GM23248 (cell line): ENCODE measurements at regions not wholly inside any gene's neighbourhood (a gene's known extent, or its start where the extent isn't known, plus 50 kb on each side); places are given as distances from the start of the nearest gene placed in this dataset.

Source experiments
- DNase-seq: peaks from one replicate; pipeline ENCODE4 v3.0.0-alpha.2; 2015
- H2AFZ ChIP-seq: fragments of 200-600 bp; sonication (generic); 2 replicates; pipeline ENCODE4 v1.6.1; 2016; ENCODE audit warnings: antibody characterized with exemption
- H3F3A ChIP-seq: fragments of 200-600 bp; sonication (generic); 2 replicates; pipeline ENCODE4 v1.6.1; 2016; ENCODE audit warnings: mild to moderate bottlenecking, antibody characterized with exemption, mixed run types; ENCODE audit not compliant: insufficient read depth
- H3K27ac ChIP-seq: fragments of 200-600 bp; sonication (generic); 2 replicates; pipeline ENCODE4 v1.5.1; 2016; ENCODE audit warnings: mild to moderate bottlenecking
- H3K27me3 ChIP-seq: fragments of 200-600 bp; sonication (generic); replicated peaks from 2 replicates; pipeline ENCODE4 v1.6.1; 2016; ENCODE audit warnings: mild to moderate bottlenecking; ENCODE audit not compliant: insufficient read depth
- H3K36me3 ChIP-seq: fragments of 200-600 bp; sonication (generic); 2 replicates; pipeline ENCODE4 v1.6.1; 2016; ENCODE audit warnings: low read depth, mild to moderate bottlenecking
- H3K4me1 ChIP-seq: fragments of 200-600 bp; sonication (generic); 2 replicates; pipeline ENCODE4 v1.6.1; 2016; ENCODE audit warnings: mild to moderate bottlenecking; ENCODE audit not compliant: insufficient read depth
- H3K4me2 ChIP-seq: fragments of 200-600 bp; sonication (generic); one replicate; pipeline ENCODE4 v1.6.1; 2016; ENCODE audit warnings: mild to moderate bottlenecking; ENCODE audit not compliant: unreplicated experiment
- H3K4me3 ChIP-seq: fragments of 200-600 bp; sonication (generic); 2 replicates; pipeline ENCODE4 v1.5.1; 2016; ENCODE audit warnings: mild to moderate bottlenecking
- H3K79me2 ChIP-seq: fragments of 200-600 bp; sonication (generic); 2 replicates; pipeline ENCODE4 v1.6.1; 2016; ENCODE audit warnings: mild to moderate bottlenecking; ENCODE audit not compliant: insufficient read depth
- H3K9ac ChIP-seq: fragments of 200-600 bp; sonication (generic); 2 replicates; pipeline ENCODE4 v1.6.1; 2016; ENCODE audit warnings: mild to moderate bottlenecking
- H3K9me2 ChIP-seq: fragments of 200-600 bp; sonication (generic); 2 replicates; pipeline ENCODE4 v1.6.1; 2016; ENCODE audit warnings: mixed run types, mild to moderate bottlenecking, moderate library complexity; ENCODE audit not compliant: insufficient read depth
- H3K9me3 ChIP-seq: fragments of 200-600 bp; sonication (generic); one replicate; pipeline ENCODE4 v1.6.1; 2017; ENCODE audit warnings: low read depth
- H4K20me1 ChIP-seq: fragments of 200-600 bp; sonication (generic); 2 replicates; pipeline ENCODE4 v1.6.0; 2016; ENCODE audit not compliant: insufficient read depth
- EZH2 ChIP-seq: fragments of 200-600 bp; sonication (generic); IDR thresholded peaks from 2 replicates; pipeline ENCODE4 v1.6.1; 2018; ENCODE audit warnings: antibody characterized with exemption, mild to moderate bottlenecking; ENCODE audit not compliant: insufficient read depth, poor library complexity, severe bottlenecking
- EZH2phosphoT487 ChIP-seq: fragments of 200-600 bp; sonication (generic); IDR thresholded peaks from 2 replicates; pipeline ENCODE4 v1.6.1; 2018; ENCODE audit warnings: antibody characterized with exemption, moderate library complexity, mild to moderate bottlenecking, low read depth; ENCODE audit not compliant: insufficient read depth
- WGBS, 2 experiments: methylation state at CpG; one replicate each; pipeline ENCODE4 v1.1.6; 2015 to 2017; ENCODE audit warnings: low lambda C conversion rate in 2 of 2, low coverage in 1 of 2; ENCODE audit errors: missing lambda C conversion rate in 2 of 2; 5-methylcytosine and 5-hydroxymethylcytosine counted together
- in situ Hi-C: fragments of 300-500 bp; cut with MboI; formaldehyde crosslinking; loops from 2 replicates; pipeline ENCODE4 v1.15.0; 2020

DNA sequence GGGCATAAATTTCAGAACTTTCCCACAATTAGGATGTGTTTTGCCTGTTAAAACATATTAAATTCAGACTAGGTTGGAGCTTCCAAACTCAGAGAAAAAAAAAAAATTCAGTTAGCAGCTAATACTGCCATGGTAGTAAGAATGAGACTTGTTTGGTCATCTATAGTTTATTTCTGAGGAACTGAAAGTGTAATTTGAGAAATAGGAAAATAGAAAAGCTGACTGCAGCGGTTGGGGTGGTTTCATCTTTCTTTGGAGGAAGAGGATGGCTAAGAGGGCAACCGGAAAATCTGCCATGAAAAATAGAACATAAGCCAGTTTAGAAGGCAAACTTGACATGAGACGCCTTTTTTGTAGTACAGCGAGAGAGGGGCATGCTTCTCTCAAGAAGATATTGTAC, 371.2 kb upstream of the ROBO2 start:
- WGBS, 2 experiments, result 77 to 82% methylated on average over 4 of the region's 4 CpGs
- Histone ChIP-seq H3K4me3 (no peak overlapping the region), H3K9me2 (no peaks in the 10 kb centered on the region), H3F3A (no peaks in the 10 kb centered on the region), H3K36me3 (no peaks in the 10 kb centered on the region), H2AFZ (no peak overlapping the region), H3K4me2 (no peak overlapping the region), H3K27ac (no peak overlapping the region), H3K79me2 (no peaks in the 10 kb centered on the region), H3K9me3 (no peaks in the 10 kb centered on the region), H3K4me1 (no peaks in the 10 kb centered on the region), H4K20me1 (no peaks in the 10 kb centered on the region), H3K9ac (no peak overlapping the region), H3K27me3 (no peaks in the 10 kb centered on the region)
- DNase-seq, result no peak
- in situ Hi-C loops, result no loop called here
- TF ChIP-seq EZH2phosphoT487 (no peak), EZH2 (no peak)

DNA sequence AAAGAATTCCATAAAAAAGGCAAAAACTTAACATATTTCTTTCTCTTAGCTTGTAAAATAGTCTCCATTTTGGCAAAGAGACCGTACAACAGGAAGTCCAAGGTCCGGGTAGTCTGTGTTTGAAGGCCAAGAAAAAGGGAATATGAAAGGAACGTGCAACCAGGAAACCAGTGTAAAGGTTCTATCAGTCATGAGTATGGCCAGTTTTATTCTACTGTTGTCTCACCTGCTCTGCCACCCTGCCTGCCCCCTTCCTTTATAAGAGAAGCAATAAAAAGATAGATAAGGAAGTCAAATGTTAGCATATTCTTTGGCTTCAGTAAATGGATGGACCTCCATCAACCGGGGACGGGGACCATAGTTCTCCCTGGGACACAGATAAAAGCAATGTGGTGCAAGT, 370.6 kb upstream of the ROBO2 start:
- H3K9ac ChIP-seq, result no peak overlapping the region
- no peaks in the 10 kb centered on the region for H3K36me3 ChIP-seq
- 69 to 78% methylated on average over 5 of the region's 5 CpGs for WGBS, 2 experiments
- H3K27me3 ChIP-seq, result no peaks in the 10 kb centered on the region
- TF ChIP-seq EZH2 (no peak), EZH2phosphoT487 (no peak)
- no peak overlapping the region for H3K4me3 ChIP-seq
- H3K9me3 ChIP-seq, result no peaks in the 10 kb centered on the region
- H3K4me2 ChIP-seq, result no peak overlapping the region
- DNase-seq, result no peak
- no peak overlapping the region for H3K27ac ChIP-seq
- no peaks in the 10 kb centered on the region for H3K9me2 ChIP-seq
- H3K4me1 ChIP-seq, result no peaks in the 10 kb centered on the region
- no peak overlapping the region for H2AFZ ChIP-seq
- H3K79me2 ChIP-seq, result no peaks in the 10 kb centered on the region
- in situ Hi-C loops, result no loop called here
- H3F3A ChIP-seq, result no peaks in the 10 kb centered on the region
- H4K20me1 ChIP-seq, result no peaks in the 10 kb centered on the region

DNA sequence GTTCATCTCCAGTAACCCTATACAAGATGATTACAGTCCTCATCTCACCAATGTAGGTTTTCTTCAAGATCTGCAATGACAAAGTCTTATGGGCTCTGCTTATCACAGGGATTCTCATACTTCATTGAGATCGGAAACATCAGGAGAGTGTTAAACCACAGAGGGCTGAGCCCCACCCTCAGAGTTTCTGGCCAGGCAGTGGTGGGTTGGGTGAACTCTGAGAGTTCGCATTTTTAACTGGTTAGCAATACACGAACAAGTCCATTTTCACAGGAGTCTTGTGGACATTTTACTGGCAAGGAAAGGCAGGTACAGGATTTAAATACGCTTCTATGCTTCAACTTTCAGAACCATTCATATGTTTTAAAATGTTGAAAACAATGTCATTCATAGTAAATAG, 366.7 kb upstream of the ROBO2 start:
- TF ChIP-seq EZH2phosphoT487 (no peak), EZH2 (no peak)
- no peak overlapping the region for H2AFZ ChIP-seq
- no peak overlapping the region for H3K4me2 ChIP-seq
- H3K4me3 ChIP-seq, result no peak overlapping the region
- H3K4me1 ChIP-seq, result no peaks in the 10 kb centered on the region
- no peak overlapping the region for H3K9ac ChIP-seq
- in situ Hi-C loops, result no loop called here
- 25% methylated on average over 4 of the region's 4 CpGs for WGBS, 2 experiments
- H3K36me3 ChIP-seq, result no peaks in the 10 kb centered on the region
- no peak overlapping the region for H3K27ac ChIP-seq
- H3K9me3 ChIP-seq, result no peaks in the 10 kb centered on the region
- no peaks in the 10 kb centered on the region for H3K79me2 ChIP-seq
- no peaks in the 10 kb centered on the region for H4K20me1 ChIP-seq
- no peaks in the 10 kb centered on the region for H3K9me2 ChIP-seq
- no peak for DNase-seq
- H3K27me3 ChIP-seq, result no peaks in the 10 kb centered on the region
- H3F3A ChIP-seq, result no peaks in the 10 kb centered on the region

DNA sequence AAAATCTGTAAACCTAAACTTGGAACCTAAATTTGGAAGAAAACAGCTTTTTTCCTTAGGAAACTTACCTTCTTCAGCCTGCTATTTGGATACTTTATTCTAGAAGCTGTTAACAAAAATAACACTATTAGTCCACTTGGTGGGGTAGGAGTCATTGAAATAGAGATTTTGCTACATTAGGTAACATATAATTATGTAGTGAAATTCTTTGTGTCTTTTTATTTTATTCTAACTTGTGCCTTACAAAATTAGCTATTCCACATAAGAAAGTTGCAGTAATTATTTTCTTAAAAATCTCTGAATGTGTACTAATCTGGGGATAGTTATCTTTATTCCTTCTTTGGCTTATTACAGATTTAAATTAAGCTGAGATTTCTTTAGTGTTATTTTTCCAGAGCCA, 360.4 kb upstream of the ROBO2 start:
- Histone ChIP-seq H3K27ac (no peak overlapping the region), H3F3A (no peaks in the 10 kb centered on the region), H3K9ac (no peak overlapping the region), H3K27me3 (no peaks in the 10 kb centered on the region; the same call in 1 of the 2 replicates), H3K4me1 (no peaks in the 10 kb centered on the region), H2AFZ (no peak overlapping the region), H4K20me1 (no peaks in the 10 kb centered on the region), H3K36me3 (no peaks in the 10 kb centered on the region), H3K4me2 (no peak overlapping the region), H3K79me2 (no peaks in the 10 kb centered on the region), H3K4me3 (no peak overlapping the region), H3K9me3 (no peaks in the 10 kb centered on the region), H3K9me2 (no peaks in the 10 kb centered on the region)
- TF ChIP-seq EZH2 (no peak), EZH2phosphoT487 (no peak)
- in situ Hi-C loops, result no loop called here
- DNase-seq, result no peak

DNA sequence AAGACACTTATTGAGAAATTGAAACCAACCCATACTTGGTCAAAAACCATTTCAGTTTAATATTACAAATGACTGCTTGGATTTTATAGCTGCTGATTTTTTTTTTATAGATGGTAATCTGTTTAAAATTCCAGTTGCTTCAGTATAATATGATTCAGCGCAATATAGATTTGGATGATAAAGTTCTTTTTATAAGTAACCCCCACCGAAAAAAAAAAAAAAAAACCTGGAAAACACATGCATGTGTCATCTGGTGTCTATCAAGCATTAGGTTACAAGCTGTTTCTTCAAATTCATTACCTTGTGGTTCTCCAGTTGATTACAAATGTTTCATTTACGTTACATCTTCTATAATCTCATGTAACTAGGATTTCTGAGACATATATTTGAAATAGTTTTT, 356.6 kb upstream of the ROBO2 start:
- H3K36me3 ChIP-seq, result no peaks in the 10 kb centered on the region
- H3K79me2 ChIP-seq, result no peaks in the 10 kb centered on the region
- H2AFZ ChIP-seq, result no peak overlapping the region
- H3K27me3 ChIP-seq, result no peaks in the 10 kb centered on the region; the same call in 1 of the 2 replicates
- no peaks in the 10 kb centered on the region for H4K20me1 ChIP-seq
- 44 to 61% methylated on average over 3 of the region's 3 CpGs for WGBS, 2 experiments
- no peaks in the 10 kb centered on the region for H3K9me2 ChIP-seq
- TF ChIP-seq EZH2 (no peak), EZH2phosphoT487 (no peak)
- no peaks in the 10 kb centered on the region for H3K9me3 ChIP-seq
- no peaks in the 10 kb centered on the region for H3F3A ChIP-seq
- no peak overlapping the region for H3K9ac ChIP-seq
- no peak overlapping the region for H3K4me3 ChIP-seq
- DNase-seq, result no peak
- no peaks in the 10 kb centered on the region for H3K4me1 ChIP-seq
- H3K4me2 ChIP-seq, result no peak overlapping the region
- H3K27ac ChIP-seq, result no peak overlapping the region
- in situ Hi-C loops, result no loop called here
